ENCODE measurements at regions not wholly inside any gene's neighbourhood (a gene's known extent, or its start where the extent isn't known, plus 50 kb on each side); places are given as distances from the start of the nearest gene placed in this dataset.

DNA sequence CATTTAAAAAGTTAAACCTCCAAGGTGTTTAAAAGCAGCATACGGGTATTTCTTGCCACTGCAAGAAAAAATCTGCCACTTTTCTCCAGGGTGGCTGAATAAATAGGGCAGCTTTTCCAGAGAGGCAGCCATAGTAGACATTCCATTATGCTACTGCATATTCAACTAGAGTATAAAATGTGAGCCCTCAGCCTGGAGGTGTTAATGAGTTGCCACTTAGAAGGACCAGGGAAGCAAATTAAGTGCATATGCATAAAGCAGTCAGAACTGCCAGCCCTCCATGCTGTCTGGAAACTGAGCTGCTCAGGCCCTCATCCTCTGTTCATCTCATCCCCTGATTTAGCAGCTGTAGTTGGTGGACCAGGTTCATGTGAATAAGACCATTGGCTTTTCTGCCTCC is 99.4 kb downstream of the DIRAS3 start:
- Histone ChIP-seq H2AFZ (ENCODE audit: low read length) (no peak overlapping the region), H3K27ac (ENCODE audit: extremely low read length, insufficient read depth, low read length) (no peak overlapping the region), H3K36me3 (replicated peaks in 1 of 2; ENCODE audit: control insufficient read depth in 1 of 2, insufficient read depth in 2 of 2, low read length in 2 of 2) (no peaks in the 10 kb centered on the region), H3K4me1 (ENCODE audit: insufficient read depth, low read length) (no peaks in the 10 kb centered on the region), H3K9me3 (ENCODE audit: low read length) (no peaks in the 10 kb centered on the region), H3K4me2 (ENCODE audit: low read depth, low read length) (no peak overlapping the region), H3K27me3 (ENCODE audit: control insufficient read depth in 1 of 2, insufficient read depth in 2 of 2, low read length in 2 of 2) (no peaks in the 10 kb centered on the region; a peak in 1 of 5 replicates), H3K4me3 (replicated peaks in 1 of 3; ENCODE audit: insufficient read depth in 1 of 3, low read depth in 2 of 3, low read length in 3 of 3) (no peak overlapping the region), H4K20me1 (ENCODE audit: insufficient read depth, low read length) (no peaks in the 10 kb centered on the region), H3K79me2 (ENCODE audit: insufficient read depth, low read length) (no peaks in the 10 kb centered on the region), H3K9ac (ENCODE audit: insufficient read depth, low read depth, low read length) (no peak overlapping the region)
- POLR2A ChIA-PET = no interaction called here
- CTCF ChIA-PET (ENCODE audit: low intra/inter-chr PET ratio, low total read pairs) = no interaction called here
- no peak for TF ChIP-seq HNF4G (IDR thresholded peaks at IDR 0.05; ENCODE audit: borderline replicate concordance, low read depth, low read length)
- no peak for TF ChIP-seq HNF4G (CRISPR knock-in tag; IDR thresholded peaks at IDR 0.05; ENCODE audit: borderline replicate concordance, low read depth)
- TF ChIP-seq, protein P1, sequence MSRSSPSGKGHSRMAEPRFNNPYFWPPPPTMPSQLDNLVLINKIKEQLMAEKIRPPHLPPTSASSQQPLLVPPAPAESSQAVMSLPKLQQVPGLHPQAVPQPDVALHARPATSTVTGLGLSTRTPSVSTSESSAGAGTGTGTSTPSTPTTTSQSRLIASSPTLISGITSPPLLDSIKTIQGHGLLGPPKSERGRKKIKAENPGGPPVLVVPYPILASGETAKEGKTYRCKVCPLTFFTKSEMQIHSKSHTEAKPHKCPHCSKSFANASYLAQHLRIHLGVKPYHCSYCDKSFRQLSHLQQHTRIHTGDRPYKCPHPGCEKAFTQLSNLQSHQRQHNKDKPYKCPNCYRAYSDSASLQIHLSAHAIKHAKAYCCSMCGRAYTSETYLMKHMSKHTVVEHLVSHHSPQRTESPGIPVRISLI (CRISPR knock-in tag; IDR thresholded peaks at IDR 0.05; ENCODE audit: borderline replicate concordance) = no peak
- DNase-seq (ENCODE audit: low spot score) (no peak), FAIRE-seq (no peak), ATAC-seq (no peak)
- 0% methylated on average over 1 of the region's 1 CpG for WGBS (ENCODE audit: low lambda C conversion rate)
- no TSS peak for BruUV-seq (replicated peaks)
- intact Hi-C loops (cut with micrococcal nuclease; ENCODE audit: unreplicated experiment) = no loop called here
- in situ Hi-C loops (cut with HindIII; ENCODE audit: extremely low pct_ligation_motif_present, low pct_unique_long_range_greater_than_20kb) = no loop called here

DNA sequence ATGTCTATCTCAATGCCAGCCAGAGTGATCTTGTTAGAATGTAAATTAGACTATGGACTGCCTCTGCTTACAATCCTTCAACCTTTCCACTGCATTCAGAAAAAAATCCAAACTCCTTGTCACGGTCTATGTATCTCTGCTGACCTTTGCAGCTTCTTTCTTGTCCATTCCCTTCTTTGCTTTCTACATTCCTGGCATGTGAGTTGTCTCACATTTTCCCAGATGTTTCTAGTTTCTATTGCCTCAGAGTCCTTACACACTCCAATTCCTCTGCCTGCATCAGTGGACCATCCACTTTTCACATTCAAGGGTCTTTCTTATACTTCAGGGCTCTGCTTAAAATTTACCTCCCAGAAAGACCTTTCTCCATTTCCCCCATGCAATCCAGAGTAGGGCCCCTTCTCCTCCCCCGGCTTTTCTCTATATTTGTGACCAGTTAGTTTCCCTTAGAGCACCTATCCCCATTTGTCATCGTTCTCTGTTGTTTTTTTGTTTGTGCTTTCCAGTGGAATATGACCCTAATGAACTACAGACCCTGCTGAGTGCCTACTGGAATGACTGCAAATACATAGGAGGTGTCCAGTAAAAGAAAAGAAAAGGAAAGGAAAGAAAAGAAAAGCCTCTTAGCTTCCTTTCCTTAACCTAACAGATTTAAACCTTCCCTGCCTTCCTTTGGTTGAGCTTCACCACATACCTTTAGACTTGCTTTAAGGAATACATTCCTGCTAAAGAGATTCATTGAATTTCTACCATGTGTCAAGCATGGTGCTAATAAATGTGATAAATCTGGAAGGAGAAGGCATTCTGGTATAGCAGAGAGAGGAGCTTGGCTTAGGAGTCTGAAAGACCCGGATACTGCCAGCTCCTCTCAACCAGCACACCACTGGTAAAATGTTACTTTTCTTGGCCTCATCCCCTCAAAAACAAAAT is 102.0 kb downstream of the DIRAS3 start:
- no peak overlapping the region for H3K9ac ChIP-seq (ENCODE audit: insufficient read depth, low read depth, low read length)
- no peak overlapping the region for H3K4me2 ChIP-seq (ENCODE audit: low read depth, low read length)
- intact Hi-C loops (cut with micrococcal nuclease; ENCODE audit: unreplicated experiment) (no loop called here), in situ Hi-C loops (cut with HindIII; ENCODE audit: extremely low pct_ligation_motif_present, low pct_unique_long_range_greater_than_20kb) (no loop called here)
- CTCF ChIA-PET (ENCODE audit: low intra/inter-chr PET ratio, low total read pairs) = no interaction called here
- DNase-seq (ENCODE audit: low spot score) (no peak), ATAC-seq (no peak), FAIRE-seq (no peak)
- H3K27me3 ChIP-seq (ENCODE audit: control insufficient read depth in 1 of 2, insufficient read depth in 2 of 2, low read length in 2 of 2) = no peaks in the 10 kb centered on the region
- POLR2A ChIA-PET = no interaction called here
- H3K79me2 ChIP-seq (ENCODE audit: insufficient read depth, low read length) = no peaks in the 10 kb centered on the region
- no peaks in the 10 kb centered on the region for H3K4me1 ChIP-seq (ENCODE audit: insufficient read depth, low read length)
- no TSS peak for BruUV-seq (replicated peaks)
- no peak overlapping the region for H3K4me3 ChIP-seq (replicated peaks in 1 of 3; ENCODE audit: insufficient read depth in 1 of 3, low read depth in 2 of 3, low read length in 3 of 3)
- no peak overlapping the region for H3K27ac ChIP-seq (ENCODE audit: extremely low read length, insufficient read depth, low read length)
- H4K20me1 ChIP-seq (ENCODE audit: insufficient read depth, low read length) = no peaks in the 10 kb centered on the region
- no peaks in the 10 kb centered on the region for H3K36me3 ChIP-seq (replicated peaks in 1 of 2; ENCODE audit: control insufficient read depth in 1 of 2, insufficient read depth in 2 of 2, low read length in 2 of 2)
- H3K9me3 ChIP-seq (ENCODE audit: low read length) = no peaks in the 10 kb centered on the region
- no peak overlapping the region for H2AFZ ChIP-seq (ENCODE audit: low read length)
- 0% methylated on average over 4 of the region's 4 CpGs for WGBS (ENCODE audit: low lambda C conversion rate)
- no peak for TF ChIP-seq U2AF2 (IDR thresholded peaks at IDR 0.05; ENCODE audit: low read depth, low read length)
- TF ChIP-seq SMAD1 (CRISPR knock-in tag; IDR thresholded peaks at IDR 0.05; ENCODE audit: borderline replicate concordance, low read depth) = no peak
- no peak for TF ChIP-seq GATA4 (IDR thresholded peaks at IDR 0.05; ENCODE audit: borderline replicate concordance, low read depth)
- no peak for TF ChIP-seq ZNF232 (CRISPR knock-in tag; IDR thresholded peaks at IDR 0.05; ENCODE audit: borderline replicate concordance)
- TF ChIP-seq ZBTB21 (CRISPR knock-in tag; IDR thresholded peaks at IDR 0.05) = no peak
- TF ChIP-seq, protein P2, sequence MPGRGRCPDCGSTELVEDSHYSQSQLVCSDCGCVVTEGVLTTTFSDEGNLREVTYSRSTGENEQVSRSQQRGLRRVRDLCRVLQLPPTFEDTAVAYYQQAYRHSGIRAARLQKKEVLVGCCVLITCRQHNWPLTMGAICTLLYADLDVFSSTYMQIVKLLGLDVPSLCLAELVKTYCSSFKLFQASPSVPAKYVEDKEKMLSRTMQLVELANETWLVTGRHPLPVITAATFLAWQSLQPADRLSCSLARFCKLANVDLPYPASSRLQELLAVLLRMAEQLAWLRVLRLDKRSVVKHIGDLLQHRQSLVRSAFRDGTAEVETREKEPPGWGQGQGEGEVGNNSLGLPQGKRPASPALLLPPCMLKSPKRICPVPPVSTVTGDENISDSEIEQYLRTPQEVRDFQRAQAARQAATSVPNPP (CRISPR knock-in tag; IDR thresholded peaks at IDR 0.05) = no peak
- no peak for TF ChIP-seq IKZF4 (CRISPR knock-in tag; IDR thresholded peaks at IDR 0.05; ENCODE audit: borderline replicate concordance, low read depth, not compliant biosample characterization)
- no peak for TF ChIP-seq ZNF441 (CRISPR knock-in tag; IDR thresholded peaks at IDR 0.05; ENCODE audit: borderline replicate concordance)
- TF ChIP-seq ZNF746 (CRISPR knock-in tag; IDR thresholded peaks at IDR 0.05) = no peak
- no peak for TF ChIP-seq GMEB2 (CRISPR knock-in tag; IDR thresholded peaks at IDR 0.05; ENCODE audit: low read depth)
